ENCODE measurements at regions not wholly inside any gene's neighbourhood (a gene's known extent, or its start where the extent isn't known, plus 50 kb on each side); places are given as distances from the start of the nearest gene placed in this dataset.

GRCh38 chr5:5678909-5679308, 256.4 kb downstream of the ICE1 start:
- Mint-ChIP-seq H3K27ac (ENCODE audit: unreplicated experiment) (no peak overlapping the region), H3K4me3 (ENCODE audit: unreplicated experiment) (no peak overlapping the region), H3K27me3 (ENCODE audit: unreplicated experiment) (peaks cover 2% of the 10 kb centered on the region), H3K36me3 (ENCODE audit: unreplicated experiment) (peaks cover 5% of the 10 kb centered on the region), H3K4me1 (ENCODE audit: low read depth, unreplicated experiment) (no peaks in the 10 kb centered on the region), H3K9me3 (ENCODE audit: unreplicated experiment) (peaks cover 4% of the 10 kb centered on the region)
- DNase-seq: no peak
- TF ChIP-seq CTCF (IDR thresholded peaks at IDR 0.05; ENCODE audit: partially characterized antibody, unreplicated experiment): no peak

GRCh38 chr5:5677738-5678137, 255.3 kb downstream of the ICE1 start:
- Mint-ChIP-seq H3K9me3 (ENCODE audit: unreplicated experiment) (peaks cover 3% of the 10 kb centered on the region), H3K36me3 (ENCODE audit: unreplicated experiment) (no peaks in the 10 kb centered on the region), H3K4me3 (ENCODE audit: unreplicated experiment) (no peak overlapping the region), H3K27ac (ENCODE audit: unreplicated experiment) (no peak overlapping the region), H3K4me1 (ENCODE audit: low read depth, unreplicated experiment) (no peaks in the 10 kb centered on the region), H3K27me3 (ENCODE audit: unreplicated experiment) (peaks cover under 1% of the 10 kb centered on the region)
- no peak for DNase-seq
- TF ChIP-seq CTCF (IDR thresholded peaks at IDR 0.05; ENCODE audit: partially characterized antibody, unreplicated experiment): no peak

GRCh38 chr5:5676218-5676617, 253.7 kb downstream of the ICE1 start:
- no peak for DNase-seq
- Mint-ChIP-seq H3K9me3 (ENCODE audit: unreplicated experiment) (peaks cover 3% of the 10 kb centered on the region), H3K4me3 (ENCODE audit: unreplicated experiment) (no peak overlapping the region), H3K27me3 (ENCODE audit: unreplicated experiment) (no peaks in the 10 kb centered on the region), H3K27ac (ENCODE audit: unreplicated experiment) (no peak overlapping the region), H3K4me1 (ENCODE audit: low read depth, unreplicated experiment) (no peaks in the 10 kb centered on the region), H3K36me3 (ENCODE audit: unreplicated experiment) (no peaks in the 10 kb centered on the region)
- TF ChIP-seq CTCF (IDR thresholded peaks at IDR 0.05; ENCODE audit: partially characterized antibody, unreplicated experiment): no peak

GRCh38 chr5:5675511-5675910, 253.0 kb downstream of the ICE1 start:
- H3K27ac Mint-ChIP-seq (ENCODE audit: unreplicated experiment): no peak overlapping the region
- DNase-seq: no peak
- H3K4me1 Mint-ChIP-seq (ENCODE audit: low read depth, unreplicated experiment): no peaks in the 10 kb centered on the region
- H3K4me3 Mint-ChIP-seq (ENCODE audit: unreplicated experiment): no peak overlapping the region
- TF ChIP-seq CTCF (IDR thresholded peaks at IDR 0.05; ENCODE audit: partially characterized antibody, unreplicated experiment): no peak
- H3K27me3 Mint-ChIP-seq (ENCODE audit: unreplicated experiment): no peaks in the 10 kb centered on the region
- H3K36me3 Mint-ChIP-seq (ENCODE audit: unreplicated experiment): no peaks in the 10 kb centered on the region
- peaks cover 3% of the 10 kb centered on the region for H3K9me3 Mint-ChIP-seq (ENCODE audit: unreplicated experiment)

- no peaks in the 10 kb centered on the region for H3K36me3 Mint-ChIP-seq (ENCODE audit: unreplicated experiment)
- H3K27me3 Mint-ChIP-seq (ENCODE audit: unreplicated experiment): no peaks in the 10 kb centered on the region
- H3K9me3 Mint-ChIP-seq (ENCODE audit: unreplicated experiment): no peaks in the 10 kb centered on the region
- H3K4me1 Mint-ChIP-seq (ENCODE audit: low read depth, unreplicated experiment): peaks cover 3% of the 10 kb centered on the region
- H3K4me3 Mint-ChIP-seq (ENCODE audit: unreplicated experiment): no peak overlapping the region
- DNase-seq: no peak
- no peak overlapping the region for H3K27ac Mint-ChIP-seq (ENCODE audit: unreplicated experiment)
- TF ChIP-seq CTCF (IDR thresholded peaks at IDR 0.05; ENCODE audit: partially characterized antibody, unreplicated experiment): no peak
Observed at GRCh38 chr5:5671823-5672222, 249.3 kb downstream of the ICE1 start.

Data from glutamatergic neuron (in vitro differentiated cells).